Upper lobe of left lung (tissue), 4 donors: ENCODE measurements at regions not wholly inside any gene's neighbourhood (a gene's known extent, or its start where the extent isn't known, plus 50 kb on each side); places are given as distances from the start of the nearest gene placed in this dataset.

Source experiments
- EP300 ChIP-seq, 4 donors: sonication (generic); formaldehyde crosslinking; IDR thresholded peaks; one replicate each; pipeline ENCODE4 v1.5.1; 2017; ENCODE audit warnings: antibody characterized with exemption in 4 of 4, control low read depth in 2 of 4
- POLR2A ChIP-seq, 4 donors: fragments of 450-650 bp; IDR thresholded peaks; one replicate each; pipeline ENCODE4 v1.5.1; 2016 to 2017; ENCODE audit warnings: antibody characterized with exemption in 4 of 4, mild to moderate bottlenecking in 2 of 4
- POLR2AphosphoS5 ChIP-seq, 2 donors: sonication (generic); formaldehyde crosslinking; IDR thresholded peaks; one replicate each; pipeline ENCODE4 v1.5.1; 2017; ENCODE audit warnings: antibody characterized with exemption in 2 of 2
- TF ChIP-seq, protein P1 (sequence below), 6 experiments: fragments of 450-650 bp in 4 of 6; fragments of 200-600 bp in 2 of 6; sonication (generic) in 2 of 6; IDR thresholded peaks; one replicate each; pipeline ENCODE4 v1.5.1; 2016 to 2019; ENCODE audit warnings: antibody characterized with exemption in 6 of 6

- TF ChIP-seq, protein P1, sequence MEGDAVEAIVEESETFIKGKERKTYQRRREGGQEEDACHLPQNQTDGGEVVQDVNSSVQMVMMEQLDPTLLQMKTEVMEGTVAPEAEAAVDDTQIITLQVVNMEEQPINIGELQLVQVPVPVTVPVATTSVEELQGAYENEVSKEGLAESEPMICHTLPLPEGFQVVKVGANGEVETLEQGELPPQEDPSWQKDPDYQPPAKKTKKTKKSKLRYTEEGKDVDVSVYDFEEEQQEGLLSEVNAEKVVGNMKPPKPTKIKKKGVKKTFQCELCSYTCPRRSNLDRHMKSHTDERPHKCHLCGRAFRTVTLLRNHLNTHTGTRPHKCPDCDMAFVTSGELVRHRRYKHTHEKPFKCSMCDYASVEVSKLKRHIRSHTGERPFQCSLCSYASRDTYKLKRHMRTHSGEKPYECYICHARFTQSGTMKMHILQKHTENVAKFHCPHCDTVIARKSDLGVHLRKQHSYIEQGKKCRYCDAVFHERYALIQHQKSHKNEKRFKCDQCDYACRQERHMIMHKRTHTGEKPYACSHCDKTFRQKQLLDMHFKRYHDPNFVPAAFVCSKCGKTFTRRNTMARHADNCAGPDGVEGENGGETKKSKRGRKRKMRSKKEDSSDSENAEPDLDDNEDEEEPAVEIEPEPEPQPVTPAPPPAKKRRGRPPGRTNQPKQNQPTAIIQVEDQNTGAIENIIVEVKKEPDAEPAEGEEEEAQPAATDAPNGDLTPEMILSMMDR (IDR thresholded peaks at IDR 0.05), result no peak
- TF ChIP-seq POLR2A (IDR thresholded peaks at IDR 0.05) (no peak), EP300 (IDR thresholded peaks at IDR 0.05) (no peak), POLR2AphosphoS5 (IDR thresholded peaks at IDR 0.05) (no peak)
These were observed 78.2 kb downstream of the NCOR2 start for GRCh38 chr12:124489220-124489619.
